ENCODE measurements at regions not wholly inside any gene's neighbourhood (a gene's known extent, or its start where the extent isn't known, plus 50 kb on each side); places are given as distances from the start of the nearest gene placed in this dataset.

DNA sequence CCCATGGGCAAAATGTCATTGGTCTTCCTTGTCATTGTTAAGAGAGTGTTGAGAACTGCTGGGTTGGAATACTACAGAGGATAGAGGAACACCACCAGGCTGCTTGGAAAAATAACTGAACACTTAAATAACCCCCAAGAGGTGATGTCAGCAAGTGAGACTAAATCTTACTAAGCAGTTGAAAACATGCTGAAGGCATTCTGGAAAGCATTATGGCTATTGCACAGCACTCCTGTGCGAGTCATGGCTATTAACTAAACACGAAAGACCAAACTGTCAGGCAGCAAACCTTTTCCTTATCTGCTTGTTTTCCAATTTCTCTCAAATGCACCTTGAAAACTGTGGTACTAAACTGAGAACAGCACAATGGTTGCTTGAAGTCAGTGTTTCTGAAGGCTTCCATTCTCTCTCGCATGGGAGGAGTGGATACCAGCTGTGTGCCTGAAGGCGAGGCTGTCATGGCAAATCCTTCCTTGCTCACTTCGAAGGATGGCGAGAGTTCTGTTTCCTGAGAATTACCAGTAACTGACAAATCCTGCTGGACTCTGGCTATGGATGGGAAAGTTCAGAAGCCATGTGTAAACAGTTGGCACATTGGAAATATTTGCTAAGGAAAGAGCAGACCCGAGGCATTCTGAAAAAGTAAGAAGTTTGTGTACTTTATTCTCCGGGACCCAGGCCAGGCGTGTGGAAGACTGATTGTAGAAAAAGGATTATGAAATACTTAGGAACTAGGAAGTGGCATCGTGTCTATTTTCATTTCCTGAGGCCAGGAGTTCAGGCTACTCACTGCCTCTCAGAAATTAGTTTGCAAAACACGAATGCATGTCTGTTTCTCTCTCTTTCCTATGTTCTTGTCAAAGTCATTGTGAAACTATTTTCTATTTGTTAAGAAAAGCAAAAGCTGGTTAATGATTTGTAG is 182.1 kb downstream of the DMRT2 start:
- TF ChIP-seq, protein P1, sequence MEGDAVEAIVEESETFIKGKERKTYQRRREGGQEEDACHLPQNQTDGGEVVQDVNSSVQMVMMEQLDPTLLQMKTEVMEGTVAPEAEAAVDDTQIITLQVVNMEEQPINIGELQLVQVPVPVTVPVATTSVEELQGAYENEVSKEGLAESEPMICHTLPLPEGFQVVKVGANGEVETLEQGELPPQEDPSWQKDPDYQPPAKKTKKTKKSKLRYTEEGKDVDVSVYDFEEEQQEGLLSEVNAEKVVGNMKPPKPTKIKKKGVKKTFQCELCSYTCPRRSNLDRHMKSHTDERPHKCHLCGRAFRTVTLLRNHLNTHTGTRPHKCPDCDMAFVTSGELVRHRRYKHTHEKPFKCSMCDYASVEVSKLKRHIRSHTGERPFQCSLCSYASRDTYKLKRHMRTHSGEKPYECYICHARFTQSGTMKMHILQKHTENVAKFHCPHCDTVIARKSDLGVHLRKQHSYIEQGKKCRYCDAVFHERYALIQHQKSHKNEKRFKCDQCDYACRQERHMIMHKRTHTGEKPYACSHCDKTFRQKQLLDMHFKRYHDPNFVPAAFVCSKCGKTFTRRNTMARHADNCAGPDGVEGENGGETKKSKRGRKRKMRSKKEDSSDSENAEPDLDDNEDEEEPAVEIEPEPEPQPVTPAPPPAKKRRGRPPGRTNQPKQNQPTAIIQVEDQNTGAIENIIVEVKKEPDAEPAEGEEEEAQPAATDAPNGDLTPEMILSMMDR (IDR thresholded peaks at IDR 0.05), result no peak
- no peak for TF ChIP-seq POLR2A (IDR thresholded peaks at IDR 0.05)

Data from testis (tissue), 2 donors.